WTC11 (cell line): ENCODE measurements at regions not wholly inside any gene's neighbourhood (a gene's known extent, or its start where the extent isn't known, plus 50 kb on each side); places are given as distances from the start of the nearest gene placed in this dataset.
"Not testable (repeated sequence)": the region's sequence is repeated elsewhere in the genome, so short reads cannot be mapped to it uniquely, and the experiment has no call there.

Experiments
- ATAC-seq: fragments of 200-7000 bp; cut with Tn5 transposase; 2 replicates; pipeline ENCODE4 v1.10.0; 2021; ENCODE audit warnings: mild to moderate bottlenecking, moderate library complexity
- CTCF ChIA-PET: fragments of 300-600 bp; sonication (Branson Sonifier 250); formaldehyde crosslinking; loops from one replicate; lab custom pipeline; 2021; ENCODE audit warnings: antibody characterized with exemption; lab: Charles Lee
- POLR2A ChIA-PET: fragments of 350-600 bp; sonication (Branson Sonifier 250); formaldehyde crosslinking; loops from one replicate; lab custom pipeline; 2021; ENCODE audit warnings: antibody characterized with exemption; lab: Charles Lee
- DNase-seq: peaks from one replicate; pipeline ENCODE4 v3.0.0; 2021; ENCODE audit warnings: low spot score
- H3K27ac Mint-ChIP-seq: 2 replicates; pipeline ENCODE4 v1.8.0; 2021; ENCODE audit warnings: mixed read lengths
- H3K27me3 Mint-ChIP-seq: 2 replicates; pipeline ENCODE4 v1.8.0; 2021; ENCODE audit warnings: low read depth, mild to moderate bottlenecking, moderate library complexity, mixed read lengths
- H3K36me3 Mint-ChIP-seq: 2 replicates; pipeline ENCODE4 v1.8.0; 2021; ENCODE audit warnings: mixed read lengths
- H3K4me1 Mint-ChIP-seq: 2 replicates; pipeline ENCODE4 v1.8.0; 2022; ENCODE audit warnings: mixed read lengths
- H3K4me3 Mint-ChIP-seq: 2 replicates; pipeline ENCODE4 v1.8.0; 2021; ENCODE audit warnings: mild to moderate bottlenecking, moderate library complexity, mixed read lengths
- H3K9me3 Mint-ChIP-seq: 2 replicates; pipeline ENCODE4 v1.8.0; 2021; ENCODE audit warnings: mixed read lengths

DNA sequence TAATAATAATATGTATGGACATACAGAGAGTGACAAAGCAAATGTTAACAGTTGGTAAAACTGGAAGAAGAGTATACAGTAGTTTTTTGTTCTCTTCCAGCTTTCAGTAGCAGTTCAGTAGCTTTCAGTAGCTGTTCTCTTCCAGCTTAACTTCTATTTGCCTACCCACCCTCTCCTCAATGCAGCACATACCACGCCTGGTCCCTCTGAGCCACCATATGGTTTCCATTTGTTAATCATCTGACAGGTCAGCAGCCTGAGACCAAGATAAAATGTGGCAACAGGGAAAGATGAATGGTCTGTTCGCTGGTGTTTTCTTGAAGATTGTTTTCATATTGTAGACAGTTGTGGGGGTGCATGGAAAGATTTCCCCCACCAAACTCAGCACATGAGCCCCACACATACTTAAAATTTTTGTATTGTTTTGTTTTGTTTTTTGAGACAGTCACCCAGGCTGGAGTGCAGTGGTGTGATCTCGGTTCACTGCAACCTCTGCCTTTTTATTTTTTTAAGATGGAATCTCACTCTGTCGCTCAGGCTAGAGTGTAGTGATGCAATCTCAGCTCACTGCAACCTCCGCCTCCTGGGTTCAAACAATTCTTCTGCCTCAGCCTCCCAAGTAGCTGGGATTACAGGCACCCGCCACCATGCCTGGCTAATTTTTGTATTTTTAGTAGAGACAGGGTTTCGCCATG is 56.8 kb downstream of the ATP6V0E2 start:
- H3K9me3 Mint-ChIP-seq, ATAC-seq, H3K27ac Mint-ChIP-seq, H3K27me3 Mint-ChIP-seq, H3K4me3 Mint-ChIP-seq, H3K36me3 Mint-ChIP-seq, DNase-seq, CTCF ChIA-PET, H3K4me1 Mint-ChIP-seq, POLR2A ChIA-PET: not testable (repeated sequence)

DNA sequence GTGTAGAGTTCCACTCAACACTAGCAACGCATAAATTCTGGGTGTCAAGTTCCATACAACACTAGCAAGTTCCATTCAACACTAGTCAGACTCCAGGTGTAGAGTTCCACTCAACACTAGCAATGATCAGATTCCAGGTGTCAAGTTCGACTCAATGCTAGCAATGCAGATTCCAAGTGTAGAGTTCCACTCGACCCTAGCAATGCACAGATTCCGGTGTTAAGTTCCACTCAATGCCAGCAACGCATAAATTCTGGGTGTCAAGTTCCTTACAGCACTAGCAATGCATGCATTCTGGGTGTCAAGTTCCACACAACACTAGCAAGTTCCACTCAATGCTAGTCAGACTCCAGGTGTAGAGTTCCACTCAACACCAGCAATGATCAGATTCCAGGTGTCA is 60.0 kb downstream of the ATP6V0E2 start:
- H3K27ac Mint-ChIP-seq, H3K4me3 Mint-ChIP-seq, H3K27me3 Mint-ChIP-seq, H3K9me3 Mint-ChIP-seq, CTCF ChIA-PET, POLR2A ChIA-PET, H3K36me3 Mint-ChIP-seq, DNase-seq, ATAC-seq, H3K4me1 Mint-ChIP-seq: not testable (repeated sequence)

DNA sequence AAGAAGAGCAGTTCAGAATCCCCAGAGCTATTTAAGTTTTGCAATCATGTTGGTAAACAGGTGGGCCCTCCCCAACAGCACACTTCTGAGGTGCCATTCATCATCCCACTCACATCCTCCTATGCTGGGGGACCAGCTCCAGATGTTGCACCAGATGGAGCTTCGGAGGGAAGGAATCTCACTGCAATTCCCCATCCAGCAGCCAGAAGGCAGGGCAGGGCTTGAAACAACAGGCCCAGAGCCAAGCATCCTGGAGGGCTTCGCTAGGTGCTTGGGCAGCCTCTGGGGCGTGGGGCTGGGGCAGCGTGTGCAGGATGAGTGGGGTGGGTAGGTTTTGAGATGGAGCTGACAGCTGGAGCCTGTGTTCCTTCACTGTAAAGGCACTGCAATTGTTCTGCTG is 73.6 kb downstream of the ATP6V0E2 start:
- H3K9me3 Mint-ChIP-seq, H3K36me3 Mint-ChIP-seq, POLR2A ChIA-PET, CTCF ChIA-PET, DNase-seq, H3K27me3 Mint-ChIP-seq, H3K4me3 Mint-ChIP-seq, H3K27ac Mint-ChIP-seq, H3K4me1 Mint-ChIP-seq: not testable (repeated sequence)
- ATAC-seq = peak; percentile 74

DNA sequence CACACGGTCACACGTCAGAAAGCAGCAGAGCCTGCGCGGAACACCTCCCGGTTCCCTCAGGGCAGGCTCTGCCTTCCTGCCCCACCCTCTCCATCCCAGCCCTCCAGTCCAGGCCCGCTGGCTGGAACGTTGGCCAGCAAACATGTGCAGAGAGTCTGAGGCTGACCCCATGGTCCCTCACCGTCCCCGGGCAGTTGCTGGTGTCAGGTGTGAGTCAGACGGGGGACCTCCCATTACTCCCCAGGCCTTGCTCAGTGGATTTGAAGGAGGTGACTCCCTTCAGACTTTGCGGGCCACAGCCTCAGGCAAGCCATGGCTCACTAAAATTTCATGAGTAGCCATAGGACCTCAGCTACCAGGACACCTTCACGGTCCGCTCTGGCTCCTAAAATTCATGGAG is 74.7 kb downstream of the ATP6V0E2 start:
- H3K4me1 Mint-ChIP-seq, H3K27ac Mint-ChIP-seq, DNase-seq, CTCF ChIA-PET, ATAC-seq, H3K4me3 Mint-ChIP-seq, POLR2A ChIA-PET, H3K9me3 Mint-ChIP-seq, H3K27me3 Mint-ChIP-seq, H3K36me3 Mint-ChIP-seq: not testable (repeated sequence)

DNA sequence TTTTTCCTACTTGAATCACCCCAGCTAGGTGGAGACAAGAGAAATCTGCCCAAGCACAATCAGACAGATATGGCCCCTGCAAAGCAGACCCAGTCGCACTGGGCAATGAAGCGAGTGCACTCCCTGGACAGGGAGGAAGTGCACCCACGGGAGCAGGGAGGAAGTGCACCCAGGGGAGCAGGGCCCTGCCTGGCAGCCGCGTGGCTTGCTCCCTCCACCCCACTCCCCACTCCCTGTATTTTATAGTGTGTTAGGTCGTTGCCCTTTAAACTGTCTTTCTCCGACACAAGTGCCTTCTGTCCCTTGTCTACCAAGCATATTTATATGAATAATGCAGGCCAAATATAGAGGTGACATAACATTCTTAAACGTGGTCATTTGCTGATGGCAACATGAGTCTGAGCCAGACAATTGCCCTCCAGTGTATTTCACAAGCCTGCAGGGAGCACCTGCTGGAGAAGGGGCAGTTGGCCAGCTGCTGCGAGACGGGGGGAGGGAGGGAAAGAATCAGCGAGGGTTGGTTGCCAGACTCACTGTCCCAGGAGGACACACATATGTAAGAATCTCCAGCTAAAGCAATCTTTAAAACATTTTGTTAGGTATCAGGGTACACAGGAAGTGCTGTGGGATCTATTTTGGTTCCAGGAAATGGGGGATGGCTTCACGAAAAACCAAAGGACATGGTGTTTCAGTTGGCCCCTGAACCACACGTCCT is 76.3 kb downstream of the ATP6V0E2 start:
- H3K27ac Mint-ChIP-seq, H3K9me3 Mint-ChIP-seq, H3K4me3 Mint-ChIP-seq, H3K27me3 Mint-ChIP-seq, DNase-seq, POLR2A ChIA-PET, CTCF ChIA-PET, H3K4me1 Mint-ChIP-seq, H3K36me3 Mint-ChIP-seq, ATAC-seq: not testable (repeated sequence)

- H3K27me3 Mint-ChIP-seq, POLR2A ChIA-PET, ATAC-seq, H3K9me3 Mint-ChIP-seq, H3K27ac Mint-ChIP-seq, DNase-seq, H3K4me3 Mint-ChIP-seq, H3K4me1 Mint-ChIP-seq, CTCF ChIA-PET, H3K36me3 Mint-ChIP-seq: not testable (repeated sequence)
Measured at GRCh38 chr7:149950578-149950924, 76.8 kb downstream of the ATP6V0E2 start.

DNA sequence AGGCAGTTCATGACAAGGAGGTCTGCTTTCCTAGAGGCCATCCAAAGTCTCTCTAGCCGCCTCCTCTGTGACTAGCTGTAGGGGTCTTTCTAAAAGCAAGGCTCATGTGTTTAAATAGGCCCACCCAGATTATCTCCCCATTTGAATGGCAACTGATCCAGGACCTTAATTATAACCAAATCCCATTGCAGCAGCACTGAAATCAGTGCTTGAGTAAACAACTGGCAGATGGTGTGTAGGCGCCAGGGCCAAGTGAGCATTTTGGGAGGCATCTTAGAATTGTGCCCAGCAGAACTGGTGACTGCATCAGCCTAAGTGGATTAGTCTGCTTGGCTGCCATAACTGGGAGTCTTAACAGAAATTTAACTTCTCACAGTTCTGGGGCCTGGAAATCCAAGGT is 77.8 kb downstream of the ATP6V0E2 start:
- H3K4me1 Mint-ChIP-seq, POLR2A ChIA-PET, ATAC-seq, DNase-seq, H3K27ac Mint-ChIP-seq, H3K9me3 Mint-ChIP-seq, H3K36me3 Mint-ChIP-seq, H3K4me3 Mint-ChIP-seq, H3K27me3 Mint-ChIP-seq, CTCF ChIA-PET: not testable (repeated sequence)

DNA sequence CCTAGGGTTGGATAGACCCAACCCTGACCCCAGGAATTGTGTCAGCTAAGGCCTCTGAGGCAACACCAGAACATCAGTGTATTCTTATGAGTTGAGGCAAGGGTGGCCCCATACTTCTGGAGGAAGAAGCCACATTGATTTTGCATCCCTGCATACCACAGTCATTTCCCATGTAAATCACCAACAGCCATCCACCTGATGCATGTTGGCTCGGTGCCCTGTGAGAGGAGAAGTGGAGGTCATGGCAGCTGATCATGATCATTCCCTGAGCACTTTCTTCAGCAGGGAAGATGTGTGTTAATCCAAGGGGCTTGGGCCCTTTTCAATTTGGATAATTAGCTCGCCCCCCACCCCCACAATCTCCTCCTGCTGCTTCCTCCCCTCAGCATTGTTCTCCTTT is 85.1 kb downstream of the ATP6V0E2 start:
- H3K27ac Mint-ChIP-seq, ATAC-seq, CTCF ChIA-PET, DNase-seq, H3K4me1 Mint-ChIP-seq, H3K4me3 Mint-ChIP-seq, POLR2A ChIA-PET, H3K27me3 Mint-ChIP-seq, H3K36me3 Mint-ChIP-seq: not testable (repeated sequence)
- H3K9me3 Mint-ChIP-seq = peaks cover 13% of the 10 kb centered on the region

DNA sequence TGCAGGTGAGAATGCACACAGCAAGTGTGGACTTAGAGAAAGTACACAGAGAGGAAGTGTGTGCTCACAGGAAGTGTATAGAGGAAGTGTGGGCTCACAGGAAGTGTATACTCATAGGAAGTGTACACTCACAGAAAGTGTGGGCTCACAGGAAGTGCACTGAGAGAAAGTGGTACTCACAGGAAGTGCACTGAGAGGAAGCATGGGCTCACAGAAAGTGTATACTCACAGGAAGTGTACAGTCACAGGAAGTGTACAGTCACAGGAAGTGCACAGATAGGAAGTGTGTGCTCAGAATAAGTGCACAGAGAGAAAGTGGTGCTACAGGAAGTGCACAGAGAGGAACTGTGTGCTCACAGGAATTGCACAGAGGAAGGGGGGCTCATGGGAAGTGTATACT is 87.1 kb downstream of the ATP6V0E2 start:
- H3K4me3 Mint-ChIP-seq, POLR2A ChIA-PET, DNase-seq, CTCF ChIA-PET, ATAC-seq, H3K4me1 Mint-ChIP-seq, H3K36me3 Mint-ChIP-seq, H3K27me3 Mint-ChIP-seq, H3K27ac Mint-ChIP-seq: not testable (repeated sequence)
- peaks cover 13% of the 10 kb centered on the region for H3K9me3 Mint-ChIP-seq

GRCh38 chr7:149961878-149962277 is 88.1 kb downstream of the ATP6V0E2 start:
- POLR2A ChIA-PET, H3K36me3 Mint-ChIP-seq, H3K27me3 Mint-ChIP-seq, H3K4me1 Mint-ChIP-seq, CTCF ChIA-PET, H3K4me3 Mint-ChIP-seq, ATAC-seq, H3K27ac Mint-ChIP-seq, DNase-seq: not testable (repeated sequence)
- H3K9me3 Mint-ChIP-seq = peaks cover 13% of the 10 kb centered on the region

- ATAC-seq, DNase-seq, POLR2A ChIA-PET: not testable (repeated sequence)
Measured at GRCh38 chr7:149962685-149963319, 89.0 kb downstream of the ATP6V0E2 start.

DNA sequence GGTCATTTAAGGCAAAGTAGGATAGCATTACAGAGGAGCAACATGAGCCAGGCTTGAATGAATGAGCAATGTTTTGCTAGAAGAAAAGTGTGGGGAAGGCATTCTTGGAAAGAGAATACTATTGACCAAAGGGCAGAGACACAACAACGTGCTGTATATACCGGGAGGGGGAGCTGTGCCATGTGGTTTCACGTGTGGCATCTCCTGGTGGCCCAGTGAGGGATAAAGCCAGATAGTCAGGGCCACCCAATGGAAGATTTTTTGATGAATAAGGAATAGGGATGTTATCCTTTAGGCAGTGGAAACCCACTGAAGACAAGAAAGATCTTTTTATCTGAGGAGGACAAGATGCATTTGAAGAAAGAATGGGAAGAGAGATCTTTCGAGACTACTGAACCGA is 90.2 kb downstream of the ATP6V0E2 start:
- H3K36me3 Mint-ChIP-seq, H3K4me3 Mint-ChIP-seq, H3K4me1 Mint-ChIP-seq, DNase-seq, H3K27me3 Mint-ChIP-seq, CTCF ChIA-PET, H3K27ac Mint-ChIP-seq, POLR2A ChIA-PET: not testable (repeated sequence)
- ATAC-seq = peak; percentile 79
- H3K9me3 Mint-ChIP-seq = peaks cover 13% of the 10 kb centered on the region

More at GRCh38 chr7:149962685-149963319, 89.0 kb downstream of the ATP6V0E2 start:
- H3K4me1 Mint-ChIP-seq, H3K27me3 Mint-ChIP-seq, H3K4me3 Mint-ChIP-seq, H3K27ac Mint-ChIP-seq, H3K36me3 Mint-ChIP-seq, CTCF ChIA-PET: not testable (repeated sequence)
- peaks cover 13% of the 10 kb centered on the region for H3K9me3 Mint-ChIP-seq
